A673 (cell line): ENCODE measurements at regions not wholly inside any gene's neighbourhood (a gene's known extent, or its start where the extent isn't known, plus 50 kb on each side); places are given as distances from the start of the nearest gene placed in this dataset.

Experiments used
- EZH2 ChIP-seq: fragments of 200-600 bp; sonication (generic); IDR thresholded peaks from 2 replicates; pipeline ENCODE4 v1.6.1; 2017; ENCODE audit warnings: borderline replicate concordance, low read depth, mild to moderate bottlenecking, mixed read lengths, antibody characterized with exemption, low read length; ENCODE audit not compliant: poor library complexity, severe bottlenecking
- TF ChIP-seq, protein P1 (sequence below): fragments of 300-800, 200-600 bp; sonication (generic); conservative IDR thresholded peaks from 2 replicates; pipeline ENCODE4 v1.5.1; 2017; ENCODE audit warnings: low read depth, mild to moderate bottlenecking, antibody characterized with exemption, low read length, moderate library complexity, mixed read lengths

DNA sequence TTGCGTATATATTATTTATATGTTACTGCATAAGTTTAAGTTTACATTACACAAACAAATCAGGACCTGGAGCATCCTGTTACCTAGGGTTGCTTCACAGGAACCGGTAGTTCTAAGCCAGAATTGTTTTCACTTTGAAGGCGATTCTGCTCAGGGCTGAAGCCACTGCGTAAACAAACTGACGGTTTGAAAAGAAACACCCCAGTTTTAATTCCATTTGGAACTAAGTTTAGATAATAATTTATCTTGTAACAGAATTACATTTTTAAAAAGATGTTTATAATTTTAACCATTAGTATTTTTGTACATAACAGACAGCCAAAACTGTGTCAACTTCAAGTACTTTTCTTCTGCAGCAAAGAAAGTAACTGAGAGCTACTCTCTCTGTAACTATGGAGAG is 282.1 kb upstream of the LYPLAL1 start:
- TF ChIP-seq, protein P1, sequence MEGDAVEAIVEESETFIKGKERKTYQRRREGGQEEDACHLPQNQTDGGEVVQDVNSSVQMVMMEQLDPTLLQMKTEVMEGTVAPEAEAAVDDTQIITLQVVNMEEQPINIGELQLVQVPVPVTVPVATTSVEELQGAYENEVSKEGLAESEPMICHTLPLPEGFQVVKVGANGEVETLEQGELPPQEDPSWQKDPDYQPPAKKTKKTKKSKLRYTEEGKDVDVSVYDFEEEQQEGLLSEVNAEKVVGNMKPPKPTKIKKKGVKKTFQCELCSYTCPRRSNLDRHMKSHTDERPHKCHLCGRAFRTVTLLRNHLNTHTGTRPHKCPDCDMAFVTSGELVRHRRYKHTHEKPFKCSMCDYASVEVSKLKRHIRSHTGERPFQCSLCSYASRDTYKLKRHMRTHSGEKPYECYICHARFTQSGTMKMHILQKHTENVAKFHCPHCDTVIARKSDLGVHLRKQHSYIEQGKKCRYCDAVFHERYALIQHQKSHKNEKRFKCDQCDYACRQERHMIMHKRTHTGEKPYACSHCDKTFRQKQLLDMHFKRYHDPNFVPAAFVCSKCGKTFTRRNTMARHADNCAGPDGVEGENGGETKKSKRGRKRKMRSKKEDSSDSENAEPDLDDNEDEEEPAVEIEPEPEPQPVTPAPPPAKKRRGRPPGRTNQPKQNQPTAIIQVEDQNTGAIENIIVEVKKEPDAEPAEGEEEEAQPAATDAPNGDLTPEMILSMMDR = no peak
- no peak for TF ChIP-seq EZH2
